ENCODE measurements at regions not wholly inside any gene's neighbourhood (a gene's known extent, or its start where the extent isn't known, plus 50 kb on each side); places are given as distances from the start of the nearest gene placed in this dataset.

DNA sequence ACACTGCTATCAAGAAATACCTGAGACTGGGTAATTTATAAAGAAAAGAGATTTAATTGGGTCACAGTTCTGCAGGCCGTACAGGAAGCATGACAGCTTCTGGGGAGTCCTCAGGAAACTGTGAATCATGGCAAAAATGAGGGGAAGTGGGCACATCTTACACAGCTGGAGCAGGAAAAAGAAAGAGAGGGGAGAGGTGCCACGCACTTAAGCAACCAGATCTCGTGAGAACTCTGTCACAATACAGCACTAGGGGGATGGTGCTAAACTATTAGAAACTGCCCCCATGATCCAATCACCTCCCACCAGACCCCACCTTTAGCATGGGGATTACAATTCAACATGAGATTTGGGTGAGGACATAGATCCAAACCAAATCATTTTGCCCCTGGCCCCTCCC lies 105.5 kb upstream of the CPLX2 start:
- intact Hi-C loops (cut with micrococcal nuclease): no loop called here
- DNase-seq: no peak
- no peak for ATAC-seq

DNA sequence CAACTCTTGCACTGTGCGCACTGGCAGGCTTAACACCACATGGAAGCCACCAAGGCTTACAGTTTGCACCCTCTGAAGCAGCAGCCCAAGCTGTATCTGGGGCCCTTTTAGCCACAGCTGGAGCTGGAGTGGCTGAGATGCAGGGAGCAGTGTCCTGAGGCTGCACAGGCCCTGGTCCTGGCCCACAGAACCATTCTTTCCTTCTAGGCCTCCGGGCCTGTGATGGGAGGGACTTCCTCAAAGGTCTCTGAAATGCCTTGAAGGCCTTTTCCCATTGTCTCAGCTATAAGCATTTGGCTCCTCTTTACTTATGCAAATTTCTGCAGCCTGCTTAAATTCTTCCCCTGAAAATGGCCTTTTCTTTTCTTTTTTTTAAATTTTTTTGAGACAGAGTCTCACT lies 104.4 kb upstream of the CPLX2 start:
- DNase-seq (no peak), ATAC-seq (no peak)
- intact Hi-C loops (cut with micrococcal nuclease): no loop called here

DNA sequence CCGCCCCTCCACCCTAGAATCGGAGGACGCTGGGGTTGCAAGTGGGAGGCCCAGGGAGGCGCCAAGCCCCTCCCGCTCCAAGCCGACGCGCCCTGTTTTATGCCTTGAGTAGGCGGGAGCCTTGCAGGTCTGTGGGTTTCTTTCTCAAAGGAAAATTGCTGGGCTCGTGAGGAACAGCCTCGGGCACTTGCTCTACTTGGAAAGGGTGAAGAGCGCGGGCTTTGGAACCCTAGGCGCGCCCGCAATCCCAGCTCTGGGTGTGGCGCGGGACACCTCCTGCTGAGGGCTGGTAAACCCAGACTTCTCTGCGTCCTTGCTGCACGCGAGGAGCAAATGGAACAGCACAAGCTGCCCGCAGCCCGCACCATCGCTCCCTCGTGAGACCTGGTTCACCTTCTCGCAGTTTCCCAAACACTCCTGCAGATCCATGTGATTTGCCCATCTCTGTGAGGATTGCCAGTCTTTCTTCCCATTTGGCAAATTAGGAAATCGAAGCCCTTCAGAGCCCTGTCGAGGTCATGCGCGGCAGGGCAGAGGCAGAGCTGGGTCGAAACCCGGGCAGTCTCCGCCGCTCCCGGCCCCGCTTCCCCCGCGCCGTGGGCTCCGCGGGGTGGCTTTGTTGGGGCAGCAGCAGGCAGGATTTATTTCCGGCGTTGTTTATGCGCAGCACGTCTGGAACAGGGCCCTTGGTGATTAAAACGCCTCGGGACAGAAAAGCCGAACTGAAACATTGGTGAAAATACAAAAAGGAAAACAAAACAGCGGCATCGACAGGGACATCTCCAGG lies 98.4 kb upstream of the CPLX2 start:
- ATAC-seq (no peak), DNase-seq (no peak)
- intact Hi-C loops (cut with micrococcal nuclease): no loop called here

DNA sequence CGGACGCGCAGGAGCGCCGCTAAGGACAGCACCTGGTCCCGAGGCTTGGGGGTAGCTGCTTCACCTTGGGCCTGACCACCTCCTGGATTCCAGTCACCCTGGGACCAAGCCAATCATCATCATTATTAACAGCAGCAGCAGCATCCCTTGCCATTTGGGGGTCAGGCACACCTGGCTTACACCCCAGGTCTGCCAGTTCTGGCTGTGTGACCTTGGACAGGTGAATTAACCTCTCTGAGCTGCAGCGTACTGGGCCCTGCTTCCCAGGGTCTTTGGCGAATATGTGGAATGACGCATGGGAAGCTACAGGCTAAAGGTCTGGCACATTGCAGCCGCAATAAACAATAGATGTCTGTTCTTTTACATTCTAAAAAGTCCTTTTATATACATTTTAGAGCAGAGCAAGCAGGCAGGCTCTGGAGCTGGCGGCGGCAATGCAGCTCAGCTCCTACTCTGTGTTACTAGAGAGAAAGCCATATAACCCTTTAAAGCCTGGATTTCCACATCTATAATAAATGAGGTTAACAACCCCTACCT lies 97.8 kb upstream of the CPLX2 start:
- intact Hi-C loops (cut with micrococcal nuclease): no loop called here
- DNase-seq: no peak
- ATAC-seq: no peak

GRCh38 chr5:175775416-175775815 lies 96.0 kb upstream of the CPLX2 start:
- no peak for ATAC-seq
- intact Hi-C loops (cut with micrococcal nuclease): no loop called here
- no peak for DNase-seq

GRCh38 chr5:175778951-175779503 lies 92.4 kb upstream of the CPLX2 start:
- ATAC-seq: peak; percentile 57
- intact Hi-C loops (cut with micrococcal nuclease): no loop called here
- DNase-seq: peak; percentile 35

- no peak for DNase-seq
- no peak for ATAC-seq
- intact Hi-C loops (cut with micrococcal nuclease): no loop called here
Observed at GRCh38 chr5:175783739-175784138, 87.6 kb upstream of the CPLX2 start.

- intact Hi-C loops (cut with micrococcal nuclease): no loop called here
- ATAC-seq (no peak), DNase-seq (no peak)
Observed at GRCh38 chr5:175784230-175784629, 87.1 kb upstream of the CPLX2 start.

GRCh38 chr5:175785681-175786080 lies 85.7 kb upstream of the CPLX2 start:
- intact Hi-C loops (cut with micrococcal nuclease): no loop called here
- DNase-seq: no peak
- no peak for ATAC-seq

DNA sequence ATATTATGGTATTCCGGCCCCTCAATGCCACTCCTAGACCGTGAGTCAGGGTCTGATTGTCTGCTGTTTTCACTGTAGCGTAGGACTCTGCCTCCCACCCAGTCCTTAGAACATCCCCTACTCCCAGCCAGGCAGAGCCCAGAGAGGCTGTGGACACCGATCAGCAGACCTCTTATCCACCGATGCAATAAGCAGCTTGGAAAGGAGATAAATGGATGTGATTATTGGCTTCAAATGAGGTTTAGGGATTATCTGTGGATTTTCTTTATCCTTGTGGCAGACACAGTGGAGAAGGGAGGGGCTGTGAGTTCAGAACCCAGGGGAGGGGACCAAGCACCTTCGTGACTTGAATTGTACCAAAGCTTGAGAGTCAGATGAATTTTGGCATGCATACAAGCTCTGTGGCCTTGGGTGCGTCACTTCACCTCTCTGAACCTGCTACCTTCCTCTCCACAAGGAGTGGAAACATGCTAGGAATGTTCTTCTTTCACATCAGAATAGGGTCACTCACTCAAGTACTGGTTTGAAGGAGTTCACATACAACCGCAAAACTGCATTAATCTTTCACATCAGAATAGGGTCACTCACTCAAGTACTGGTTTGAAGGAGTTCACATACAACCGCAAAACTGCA lies 83.1 kb upstream of the CPLX2 start:
- ATAC-seq (no peak), DNase-seq (no peak)
- intact Hi-C loops (cut with micrococcal nuclease): no loop called here

DNA sequence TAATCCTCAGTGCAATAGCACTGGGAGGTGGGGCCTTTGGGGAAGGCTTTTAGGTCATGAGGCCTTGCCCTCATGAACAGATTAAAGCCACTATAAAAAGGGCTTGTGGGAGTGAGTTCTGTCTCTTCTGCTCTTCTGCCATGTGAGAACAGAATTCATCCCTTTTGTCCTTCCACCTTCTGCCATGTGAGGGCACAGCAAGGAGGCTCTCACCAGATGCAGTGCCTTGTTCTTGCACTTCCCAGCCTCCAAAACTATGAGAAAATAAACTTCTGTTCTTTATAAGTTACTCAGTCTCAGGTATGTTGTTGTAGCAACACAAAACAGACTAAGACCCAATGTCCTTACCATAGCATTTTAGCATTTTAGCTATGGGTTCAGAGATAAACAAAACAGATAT lies 81.7 kb upstream of the CPLX2 start:
- intact Hi-C loops (cut with micrococcal nuclease): no loop called here
- DNase-seq (no peak), ATAC-seq (no peak)

DNA sequence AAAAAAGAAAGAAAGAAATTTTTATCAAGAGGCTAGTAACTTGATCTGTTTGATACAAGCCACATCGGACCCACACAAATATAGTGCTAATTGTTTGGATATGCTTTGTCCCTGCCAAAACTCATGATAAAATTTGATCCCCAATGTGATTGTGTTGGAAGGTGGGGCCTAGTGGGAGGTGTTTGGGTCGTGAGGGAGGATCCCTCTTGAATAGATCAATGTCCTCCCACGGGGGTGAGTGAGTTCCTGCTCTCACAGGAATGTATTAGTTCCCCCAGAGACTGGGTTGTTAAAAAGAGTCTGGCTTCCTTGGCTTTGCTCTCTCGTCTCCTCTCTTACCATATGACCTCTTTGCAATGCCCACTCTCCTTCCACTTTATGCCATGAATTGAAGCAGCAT lies 80.6 kb upstream of the CPLX2 start:
- ATAC-seq: no peak
- DNase-seq: no peak
- intact Hi-C loops (cut with micrococcal nuclease): no loop called here

DNA sequence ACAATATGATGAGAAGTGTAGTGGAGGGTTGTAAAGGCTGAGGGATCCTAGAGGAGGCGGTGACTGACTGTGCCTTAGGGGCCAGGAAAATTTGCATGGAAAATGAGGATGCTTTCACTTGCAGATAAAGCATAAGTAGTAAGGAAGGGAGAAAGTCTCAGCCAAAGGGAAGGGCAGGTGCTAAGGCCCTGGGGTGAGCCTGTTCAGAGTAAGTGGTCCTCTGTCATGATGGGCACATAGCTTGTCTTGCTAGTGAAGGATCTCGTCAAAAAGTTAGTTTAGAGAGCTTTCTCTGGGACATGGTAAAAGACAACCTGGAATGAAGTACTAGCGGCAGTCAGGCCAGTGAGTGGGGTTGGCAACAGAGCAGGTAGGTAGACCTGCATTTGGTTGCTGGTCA lies 75.4 kb upstream of the CPLX2 start:
- intact Hi-C loops (cut with micrococcal nuclease): no loop called here
- ATAC-seq (no peak), DNase-seq (no peak)

DNA sequence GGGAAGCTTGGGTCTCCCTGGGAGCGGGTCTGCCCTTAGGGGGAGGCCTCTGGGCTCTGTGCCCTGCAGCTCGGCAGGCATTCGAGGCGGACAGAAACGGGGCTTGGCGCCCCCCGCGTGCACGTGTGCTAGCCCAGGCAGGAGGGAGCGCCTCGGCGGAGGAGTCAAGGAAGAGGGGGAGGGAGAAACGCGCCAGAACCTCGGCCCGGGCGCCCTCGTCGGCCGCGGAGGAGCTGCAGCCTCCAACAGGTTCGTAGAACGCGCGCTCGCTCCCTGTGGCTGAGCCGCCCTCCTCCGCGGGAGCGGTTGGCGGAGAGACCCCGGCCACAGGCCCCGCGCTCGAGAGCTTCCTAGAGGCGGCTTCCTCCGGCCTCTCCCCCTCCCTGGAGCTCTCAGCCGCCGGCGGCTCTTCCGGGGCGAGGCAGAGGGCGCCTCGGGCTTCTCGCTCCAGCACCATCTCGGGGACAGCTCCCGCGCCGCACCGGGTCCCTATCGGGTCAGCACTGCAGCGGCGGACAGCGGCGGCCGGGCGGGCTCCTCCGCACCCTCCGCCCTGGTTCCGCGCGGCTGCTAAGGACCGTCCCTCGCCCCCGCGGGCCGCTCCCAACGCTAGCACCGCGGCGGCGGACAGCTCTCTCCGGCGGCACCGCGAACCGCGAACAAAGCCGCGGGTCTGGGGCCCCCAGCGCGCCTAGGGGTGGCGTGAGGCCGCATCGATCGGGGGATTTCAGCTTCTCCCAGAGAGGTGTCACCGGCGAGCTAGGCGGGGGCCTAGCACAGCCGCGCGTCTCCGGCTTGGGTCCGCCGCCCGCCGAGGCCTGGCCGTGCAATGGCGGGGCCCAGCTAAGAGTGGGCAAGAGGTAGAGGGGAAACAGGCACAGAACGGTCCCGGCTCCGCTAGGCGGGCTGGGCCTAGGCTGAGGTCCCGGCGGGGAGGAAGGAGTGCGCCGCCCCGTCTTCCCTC lies 74.6 kb upstream of the CPLX2 start:
- DNase-seq: peak; percentile 90
- ATAC-seq: peak; percentile 100
- intact Hi-C loops (cut with micrococcal nuclease): no loop called here

GRCh38 chr5:175797521-175798038 lies 73.8 kb upstream of the CPLX2 start:
- intact Hi-C loops (cut with micrococcal nuclease): no loop called here
- DNase-seq (no peak), ATAC-seq (no peak)

GRCh38 chr5:175798626-175799025 lies 72.8 kb upstream of the CPLX2 start:
- ATAC-seq: no peak
- intact Hi-C loops (cut with micrococcal nuclease): no loop called here
- no peak for DNase-seq

- ATAC-seq (no peak), DNase-seq (no peak)
- intact Hi-C loops (cut with micrococcal nuclease): no loop called here
Observed at GRCh38 chr5:175800656-175801081, 70.7 kb upstream of the CPLX2 start.

- ATAC-seq (no peak), DNase-seq (no peak)
- intact Hi-C loops (cut with micrococcal nuclease): no loop called here
Observed at GRCh38 chr5:175802361-175802760, 69.0 kb upstream of the CPLX2 start.

DNA sequence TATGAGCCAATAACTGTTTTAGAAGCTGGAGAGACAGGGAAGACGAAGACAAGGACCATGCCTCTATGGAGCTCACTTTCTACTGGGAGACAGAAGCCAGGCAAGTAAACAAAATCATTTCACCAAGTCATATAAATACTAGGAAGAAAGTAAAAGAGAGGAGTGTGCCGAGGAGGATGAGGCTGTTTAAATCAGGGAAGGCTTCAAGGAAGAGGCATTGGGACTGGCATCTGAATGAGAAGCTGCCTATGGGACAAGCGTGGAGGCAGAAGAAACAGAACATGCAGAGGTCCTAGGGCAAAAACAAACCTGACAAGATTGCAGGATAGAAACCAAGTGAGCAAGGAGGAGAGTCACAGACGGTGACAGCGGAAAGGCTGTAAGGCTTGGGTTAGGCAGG lies 68.1 kb upstream of the CPLX2 start:
- intact Hi-C loops (cut with micrococcal nuclease): no loop called here
- ATAC-seq (no peak), DNase-seq (no peak)
